Heart left ventricle (tissue), 16 donors: ENCODE measurements at regions not wholly inside any gene's neighbourhood (a gene's known extent, or its start where the extent isn't known, plus 50 kb on each side); places are given as distances from the start of the nearest gene placed in this dataset.

Experiments used
- ATAC-seq, 4 donors: fragments of 200-7000 bp; cut with Tn5 transposase; one replicate each; pipeline ENCODE4 v1.9.1; 2020 to 2022; ENCODE audit warnings: moderate library complexity in 4 of 4, mild to moderate bottlenecking in 3 of 4, moderate number of reproducible peaks in 1 of 4
- DNase-seq, 5 donors: peaks; one replicate each; pipeline ENCODE4 v3.0.0-alpha.2; 2020
- H3K27ac ChIP-seq, 12 donors: fragments of 200-600 bp; sonication (generic) in 4 of 12; one replicate each; pipeline versions ENCODE4 v1.5.0 to v1.8.0; 2016 to 2022; ENCODE audit warnings: mild to moderate bottlenecking in 2 of 12
- H3K27me3 ChIP-seq, 9 donors: fragments of 200-600 bp; sonication (generic) in 2 of 9; one replicate each; pipeline versions ENCODE4 v1.5.1 to v1.8.0; 2016 to 2022; ENCODE audit warnings: mild to moderate bottlenecking in 3 of 9
- H3K36me3 ChIP-seq, 9 donors: fragments of 200-600 bp; sonication (generic) in 2 of 9; one replicate each; pipeline versions ENCODE4 v1.5.0 to v1.8.0; 2018 to 2022; ENCODE audit warnings: mild to moderate bottlenecking in 2 of 9
- H3K4me1 ChIP-seq, 12 donors: fragments of 200-600 bp; sonication (generic) in 4 of 12; one replicate each; pipeline versions ENCODE4 v1.5.0 to v1.8.0; 2016 to 2022; ENCODE audit warnings: mild to moderate bottlenecking in 3 of 12
- H3K4me3 ChIP-seq, 12 donors: fragments of 200-600 bp; sonication (generic) in 4 of 12; one replicate each; pipeline versions ENCODE4 v1.5.0 to v1.8.0; 2017 to 2022; ENCODE audit warnings: mild to moderate bottlenecking in 9 of 12, moderate library complexity in 4 of 12
- H3K9me3 ChIP-seq, 12 donors: fragments of 200-600 bp; sonication (generic) in 4 of 12; one replicate each; pipeline versions ENCODE4 v1.5.0 to v1.8.0; 2016 to 2022; ENCODE audit warnings: mild to moderate bottlenecking in 1 of 12
- POLR2A ChIP-seq, 2 donors: fragments of 450-650 bp; IDR thresholded peaks; one replicate each; pipeline ENCODE4 v1.6.1; 2017; ENCODE audit warnings: antibody characterized with exemption in 2 of 2, mild to moderate bottlenecking in 2 of 2, moderate library complexity in 2 of 2
- WGBS, 4 donors: extraction: QIAGEN DNeasy Blood & Tissue Kit in 2 of 4; methylation state at CpG; one replicate each; pipeline versions ENCODE4 v1.1.5 to v1.1.7; 2013 to 2018; 5-methylcytosine and 5-hydroxymethylcytosine counted together
- intact Hi-C, 10 donors: fragments of 100-400 bp; cut with DNase I; formaldehyde crosslinking; loops; one replicate each; pipeline versions ENCODE4 v1.11.1 to v1.14.2; 2022
- TF ChIP-seq, protein P1 (sequence below), 12 donors: fragments of 200-600 bp; sonication (generic) in 4 of 12; IDR thresholded peaks; one replicate each; pipeline versions ENCODE4 v1.5.0 to v1.8.0; 2018 to 2022; ENCODE audit warnings: antibody characterized with exemption in 12 of 12, mild to moderate bottlenecking in 5 of 12
- donor health status: ischemic (EF 13 %, LVEDD 7.1; RV severe dilation, severe dysfunction).
- donor health status: healthy with polysubstance abuse.
- donor health status: DM: no; HTN: yes; CAD: no.
- donor health status: DM: no; HTN: no; CAD: no.
- donor health status: ischemic (EF 25% LVEDD 6.9; RV normal size, moderate dysfunction).
- donor health status: ischemic (EF 25% LVEDD 5.7; RV mildly dilated, moderate dysfunction).
- donor health status: healthy.
- donor health status: DM: yes; HTN: yes; CAD: no.
- donor health status: ischemic (EF 35%, LVEDD 5.7; RV mildly dilated, moderate dysfunction).
- donor health status: nonischemic (EF 11% LVEDD 7.7; RV severe dilation, severe dysfunction).
- donor health status: DM: yes; HTN: yes; CAD: no.
- donor health status: PGD.
- donor health status: ischemic (EF 29% LVEDD 5.4; RV normal size, mild dysfunction).
- donor health status: nonischemic (EF 23%, LVEDD 6.1; RV moderate dilation, normal function).

DNA sequence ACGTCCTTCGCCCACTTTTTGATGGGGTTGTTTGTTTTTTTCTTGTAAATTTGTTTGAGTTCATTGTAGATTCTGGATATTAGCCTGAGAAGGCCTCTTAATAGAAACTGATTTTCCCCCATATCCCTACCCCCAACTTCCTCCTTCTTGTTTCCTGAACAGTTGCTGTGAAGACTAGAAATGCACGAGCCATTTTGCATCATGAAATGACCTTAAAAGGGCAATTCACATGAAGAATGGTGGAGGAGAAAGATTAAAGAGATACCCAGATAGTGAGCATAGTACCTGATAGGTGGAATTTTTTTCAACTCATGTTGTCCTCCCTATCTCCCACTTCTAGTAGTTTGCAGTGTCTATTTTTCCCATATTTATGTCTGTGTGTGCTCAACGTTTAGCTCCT is 55.2 kb upstream of the KCNH8 start:
- 73 to 81% (median 75%) methylated on average over 4 of the region's 4 CpGs for WGBS, 4 donors
- ATAC-seq (no peak), DNase-seq (no peak)
- Histone ChIP-seq H3K36me3 (no peaks in the 10 kb centered on the region), H3K27ac (no peak overlapping the region), H3K27me3 (no peaks in the 10 kb centered on the region), H3K4me3 (no peak overlapping the region), H3K9me3 (no peaks in the 10 kb centered on the region), H3K4me1 (no peaks in the 10 kb centered on the region)
- intact Hi-C loops: no loop called here
- TF ChIP-seq, protein P1, sequence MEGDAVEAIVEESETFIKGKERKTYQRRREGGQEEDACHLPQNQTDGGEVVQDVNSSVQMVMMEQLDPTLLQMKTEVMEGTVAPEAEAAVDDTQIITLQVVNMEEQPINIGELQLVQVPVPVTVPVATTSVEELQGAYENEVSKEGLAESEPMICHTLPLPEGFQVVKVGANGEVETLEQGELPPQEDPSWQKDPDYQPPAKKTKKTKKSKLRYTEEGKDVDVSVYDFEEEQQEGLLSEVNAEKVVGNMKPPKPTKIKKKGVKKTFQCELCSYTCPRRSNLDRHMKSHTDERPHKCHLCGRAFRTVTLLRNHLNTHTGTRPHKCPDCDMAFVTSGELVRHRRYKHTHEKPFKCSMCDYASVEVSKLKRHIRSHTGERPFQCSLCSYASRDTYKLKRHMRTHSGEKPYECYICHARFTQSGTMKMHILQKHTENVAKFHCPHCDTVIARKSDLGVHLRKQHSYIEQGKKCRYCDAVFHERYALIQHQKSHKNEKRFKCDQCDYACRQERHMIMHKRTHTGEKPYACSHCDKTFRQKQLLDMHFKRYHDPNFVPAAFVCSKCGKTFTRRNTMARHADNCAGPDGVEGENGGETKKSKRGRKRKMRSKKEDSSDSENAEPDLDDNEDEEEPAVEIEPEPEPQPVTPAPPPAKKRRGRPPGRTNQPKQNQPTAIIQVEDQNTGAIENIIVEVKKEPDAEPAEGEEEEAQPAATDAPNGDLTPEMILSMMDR (IDR thresholded peaks at IDR 0.05): no peak
- no peak for TF ChIP-seq POLR2A (IDR thresholded peaks at IDR 0.05)

DNA sequence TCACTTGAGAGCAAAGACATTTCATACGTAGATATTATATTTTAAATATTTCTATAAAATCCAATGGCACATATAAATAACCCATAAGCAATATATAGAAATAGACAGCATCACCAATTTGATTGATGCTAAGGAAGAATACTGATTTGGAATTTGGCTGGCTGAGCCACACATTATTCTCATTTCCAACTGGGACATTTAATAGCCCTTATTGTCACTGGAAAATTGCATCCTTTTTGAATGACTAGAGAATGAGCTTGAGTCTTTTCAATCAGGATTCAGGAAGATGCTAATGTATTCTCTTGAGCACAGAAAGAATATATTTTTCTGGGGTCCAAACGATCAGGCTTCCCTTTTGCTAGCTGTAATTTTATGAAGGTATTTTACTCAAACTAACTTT is 70.9 kb upstream of the KCNH8 start:
- TF ChIP-seq, protein P1 (IDR thresholded peaks at IDR 0.05): no peak
- TF ChIP-seq POLR2A (IDR thresholded peaks at IDR 0.05): no peak
- Histone ChIP-seq H3K4me1 (no peaks in the 10 kb centered on the region), H3K27ac (no peak overlapping the region), H3K9me3 (no peaks in the 10 kb centered on the region), H3K4me3 (no peak overlapping the region), H3K36me3 (no peaks in the 10 kb centered on the region), H3K27me3 (no peaks in the 10 kb centered on the region)
- intact Hi-C loops: no loop called here
- WGBS, 4 donors: 78 to 83% (median 80%) methylated on average over 2 of the region's 2 CpGs
- DNase-seq (no peak), ATAC-seq (no peak)

DNA sequence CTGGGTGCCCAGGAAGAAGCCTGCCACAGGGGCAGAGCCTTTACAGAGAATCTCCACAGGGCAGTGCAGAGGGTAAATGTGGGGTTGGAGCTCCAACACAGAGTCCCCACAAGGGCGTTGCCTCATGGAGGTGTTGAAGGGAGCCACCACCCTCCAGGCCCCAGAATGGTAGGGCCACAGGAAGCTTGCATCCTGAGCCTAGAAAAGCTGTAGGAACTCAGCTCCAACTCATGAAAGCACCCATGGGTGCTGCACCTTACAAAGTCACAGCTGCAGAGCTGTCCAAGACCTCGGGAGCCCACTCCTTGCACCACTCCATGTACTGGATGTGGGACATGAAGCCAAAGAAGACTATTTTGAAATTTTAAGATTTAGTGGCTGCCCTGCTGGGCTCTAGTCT is 73.3 kb upstream of the KCNH8 start:
- intact Hi-C loops: no loop called here
- WGBS, 4 donors: 64 to 74% (median 69%) methylated on average over 2 of the region's 2 CpGs
- H3K27me3 ChIP-seq: no peaks in the 10 kb centered on the region
- ATAC-seq (no peak), DNase-seq (no peak)
- no peaks in the 10 kb centered on the region for H3K4me1 ChIP-seq
- H3K27ac ChIP-seq: no peak overlapping the region
- TF ChIP-seq, protein P1 (IDR thresholded peaks at IDR 0.05): no peak
- TF ChIP-seq POLR2A (IDR thresholded peaks at IDR 0.05): no peak
- no peak overlapping the region for H3K4me3 ChIP-seq
- peaks cover 0 to 3% (median 0%) of the 10 kb centered on the region in 12 donors for H3K9me3 ChIP-seq
- no peaks in the 10 kb centered on the region for H3K36me3 ChIP-seq

DNA sequence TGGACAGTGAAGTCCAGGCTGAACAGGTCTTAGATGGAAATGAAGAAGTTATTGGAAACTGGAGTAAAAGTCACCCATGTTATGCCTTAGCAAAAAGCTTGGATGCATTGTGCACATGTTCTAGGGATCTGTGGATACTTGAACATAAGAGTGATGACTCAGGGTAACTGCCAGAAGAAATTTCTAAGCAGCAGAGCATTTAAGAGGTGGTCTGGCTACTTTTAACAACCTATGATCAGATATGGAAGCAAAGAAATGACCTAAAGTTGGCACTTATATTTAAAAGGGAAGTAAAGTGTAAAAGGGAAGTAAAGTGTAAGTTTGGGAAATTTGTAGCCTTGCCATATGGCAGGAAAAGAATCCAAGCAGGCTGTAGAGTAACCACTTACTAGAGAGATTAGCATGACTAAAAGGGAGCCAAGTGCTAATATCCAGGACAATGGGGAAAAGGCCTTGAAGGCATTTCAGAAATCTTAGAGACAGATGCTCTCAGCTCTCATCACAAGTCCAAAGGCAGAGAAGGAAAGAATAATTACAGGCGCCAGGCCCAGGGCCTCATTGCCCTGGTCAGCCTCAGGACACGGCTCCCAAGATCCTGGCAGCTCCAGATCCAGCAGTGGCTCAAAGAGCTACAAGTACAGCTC is 73.9 kb upstream of the KCNH8 start:
- TF ChIP-seq, protein P1 (IDR thresholded peaks at IDR 0.05): no peak
- no peak for TF ChIP-seq POLR2A (IDR thresholded peaks at IDR 0.05)
- WGBS, 4 donors: 36 to 56% (median 50%) methylated on average over 2 of the region's 2 CpGs
- DNase-seq (no peak), ATAC-seq (no peak)
- intact Hi-C loops: no loop called here
- no peaks in the 10 kb centered on the region for H3K4me1 ChIP-seq
- H3K27me3 ChIP-seq: no peaks in the 10 kb centered on the region
- peaks cover 0 to 3% (median 0%) of the 10 kb centered on the region in 12 donors for H3K9me3 ChIP-seq
- H3K27ac ChIP-seq: no peak overlapping the region
- H3K36me3 ChIP-seq: no peaks in the 10 kb centered on the region
- H3K4me3 ChIP-seq: no peak overlapping the region
